GM23248 (cell line): ENCODE measurements at regions not wholly inside any gene's neighbourhood (a gene's known extent, or its start where the extent isn't known, plus 50 kb on each side); places are given as distances from the start of the nearest gene placed in this dataset.

Experiments
- DNase-seq: peaks from one replicate; pipeline ENCODE4 v3.0.0-alpha.2; 2015
- H2AFZ ChIP-seq: fragments of 200-600 bp; sonication (generic); 2 replicates; pipeline ENCODE4 v1.6.1; 2016; ENCODE audit warnings: antibody characterized with exemption
- H3F3A ChIP-seq: fragments of 200-600 bp; sonication (generic); 2 replicates; pipeline ENCODE4 v1.6.1; 2016; ENCODE audit warnings: mild to moderate bottlenecking, antibody characterized with exemption, mixed run types; ENCODE audit not compliant: insufficient read depth
- H3K27ac ChIP-seq: fragments of 200-600 bp; sonication (generic); 2 replicates; pipeline ENCODE4 v1.5.1; 2016; ENCODE audit warnings: mild to moderate bottlenecking
- H3K27me3 ChIP-seq: fragments of 200-600 bp; sonication (generic); replicated peaks from 2 replicates; pipeline ENCODE4 v1.6.1; 2016; ENCODE audit warnings: mild to moderate bottlenecking; ENCODE audit not compliant: insufficient read depth
- H3K36me3 ChIP-seq: fragments of 200-600 bp; sonication (generic); 2 replicates; pipeline ENCODE4 v1.6.1; 2016; ENCODE audit warnings: low read depth, mild to moderate bottlenecking
- H3K4me1 ChIP-seq: fragments of 200-600 bp; sonication (generic); 2 replicates; pipeline ENCODE4 v1.6.1; 2016; ENCODE audit warnings: mild to moderate bottlenecking; ENCODE audit not compliant: insufficient read depth
- H3K4me2 ChIP-seq: fragments of 200-600 bp; sonication (generic); one replicate; pipeline ENCODE4 v1.6.1; 2016; ENCODE audit warnings: mild to moderate bottlenecking; ENCODE audit not compliant: unreplicated experiment
- H3K4me3 ChIP-seq: fragments of 200-600 bp; sonication (generic); 2 replicates; pipeline ENCODE4 v1.5.1; 2016; ENCODE audit warnings: mild to moderate bottlenecking
- H3K79me2 ChIP-seq: fragments of 200-600 bp; sonication (generic); 2 replicates; pipeline ENCODE4 v1.6.1; 2016; ENCODE audit warnings: mild to moderate bottlenecking; ENCODE audit not compliant: insufficient read depth
- H3K9ac ChIP-seq: fragments of 200-600 bp; sonication (generic); 2 replicates; pipeline ENCODE4 v1.6.1; 2016; ENCODE audit warnings: mild to moderate bottlenecking
- H3K9me2 ChIP-seq: fragments of 200-600 bp; sonication (generic); 2 replicates; pipeline ENCODE4 v1.6.1; 2016; ENCODE audit warnings: mixed run types, mild to moderate bottlenecking, moderate library complexity; ENCODE audit not compliant: insufficient read depth
- H3K9me3 ChIP-seq: fragments of 200-600 bp; sonication (generic); one replicate; pipeline ENCODE4 v1.6.1; 2017; ENCODE audit warnings: low read depth
- H4K20me1 ChIP-seq: fragments of 200-600 bp; sonication (generic); 2 replicates; pipeline ENCODE4 v1.6.0; 2016; ENCODE audit not compliant: insufficient read depth
- EZH2 ChIP-seq: fragments of 200-600 bp; sonication (generic); IDR thresholded peaks from 2 replicates; pipeline ENCODE4 v1.6.1; 2018; ENCODE audit warnings: antibody characterized with exemption, mild to moderate bottlenecking; ENCODE audit not compliant: insufficient read depth, poor library complexity, severe bottlenecking
- EZH2phosphoT487 ChIP-seq: fragments of 200-600 bp; sonication (generic); IDR thresholded peaks from 2 replicates; pipeline ENCODE4 v1.6.1; 2018; ENCODE audit warnings: antibody characterized with exemption, moderate library complexity, mild to moderate bottlenecking, low read depth; ENCODE audit not compliant: insufficient read depth
- WGBS, 2 experiments: methylation state at CpG; one replicate each; pipeline ENCODE4 v1.1.6; 2015 to 2017; ENCODE audit warnings: low lambda C conversion rate in 2 of 2, low coverage in 1 of 2; ENCODE audit errors: missing lambda C conversion rate in 2 of 2; 5-methylcytosine and 5-hydroxymethylcytosine counted together
- in situ Hi-C: fragments of 300-500 bp; cut with MboI; formaldehyde crosslinking; loops from 2 replicates; pipeline ENCODE4 v1.15.0; 2020

GRCh38 chr16:55035029-55035428 lies 104.4 kb downstream of the IRX5 start:
- TF ChIP-seq EZH2 (no peak), EZH2phosphoT487 (no peak)
- in situ Hi-C loops: no loop called here

GRCh38 chr16:55035956-55036355 lies 105.3 kb downstream of the IRX5 start:
- 5 to 13% methylated on average over 4 of the region's 4 CpGs for WGBS, 2 experiments
- Histone ChIP-seq H4K20me1 (no peaks in the 10 kb centered on the region), H3K27ac (no peak overlapping the region), H3K4me1 (0 out of 2 replicates have a peak, but pooled peaks cover 5% of the 10 kb centered on the region), H3F3A (no peaks in the 10 kb centered on the region; the same call in 1 of the 2 replicates), H3K4me2 (no peak overlapping the region), H3K36me3 (no peaks in the 10 kb centered on the region), H3K9me3 (no peaks in the 10 kb centered on the region), H3K9me2 (no peaks in the 10 kb centered on the region), H2AFZ (no peak overlapping the region), H3K4me3 (no peak overlapping the region), H3K79me2 (no peaks in the 10 kb centered on the region), H3K27me3 (no peaks in the 10 kb centered on the region; the same call in 1 of the 2 replicates), H3K9ac (no peak overlapping the region)
- DNase-seq: peak; percentile 63
- in situ Hi-C loops: no loop called here
- TF ChIP-seq EZH2: no peak
- no peak for TF ChIP-seq EZH2phosphoT487

More at GRCh38 chr16:55035029-55035428, 104.4 kb downstream of the IRX5 start:
- Histone ChIP-seq H3K27me3 (no peaks in the 10 kb centered on the region), H3K4me2 (no peak overlapping the region), H3K36me3 (no peaks in the 10 kb centered on the region), H3K4me3 (no peak overlapping the region), H4K20me1 (no peaks in the 10 kb centered on the region), H3K9ac (no peak overlapping the region), H3K27ac (no peak overlapping the region), H2AFZ (no peak overlapping the region), H3K79me2 (no peaks in the 10 kb centered on the region), H3K4me1 (0 out of 2 replicates have a peak, but pooled peaks cover 5% of the 10 kb centered on the region), H3F3A (no peaks in the 10 kb centered on the region; the same call in 1 of the 2 replicates), H3K9me3 (no peaks in the 10 kb centered on the region), H3K9me2 (no peaks in the 10 kb centered on the region)
- DNase-seq: peak; percentile 33
- 42 to 48% methylated on average over 9 of the region's 9 CpGs for WGBS, 2 experiments

- H2AFZ ChIP-seq: no peak overlapping the region
- no peaks in the 10 kb centered on the region; the same call in 1 of the 2 replicates for H3F3A ChIP-seq
- H3K4me1 ChIP-seq: 0 out of 2 replicates have a peak, but pooled peaks cover 5% of the 10 kb centered on the region
- TF ChIP-seq EZH2 (no peak), EZH2phosphoT487 (no peak)
- H3K9me3 ChIP-seq: no peaks in the 10 kb centered on the region
- no peaks in the 10 kb centered on the region for H4K20me1 ChIP-seq
- H3K9me2 ChIP-seq: no peaks in the 10 kb centered on the region
- DNase-seq: no peak
- no peaks in the 10 kb centered on the region for H3K79me2 ChIP-seq
- WGBS, 2 experiments: 45 to 52% methylated on average over 14 of the region's 14 CpGs
- H3K36me3 ChIP-seq: no peaks in the 10 kb centered on the region
- no peak overlapping the region for H3K27ac ChIP-seq
- no peaks in the 10 kb centered on the region; the same call in 1 of the 2 replicates for H3K27me3 ChIP-seq
- no peak overlapping the region for H3K4me2 ChIP-seq
- in situ Hi-C loops: no loop called here
- no peak overlapping the region for H3K4me3 ChIP-seq
- H3K9ac ChIP-seq: no peak overlapping the region
These were observed 105.7 kb downstream of the IRX5 start for GRCh38 chr16:55036371-55036821.

- Histone ChIP-seq H3K36me3 (no peaks in the 10 kb centered on the region), H3F3A (no peaks in the 10 kb centered on the region; the same call in 1 of the 2 replicates), H3K4me2 (no peak overlapping the region), H3K9ac (no peak overlapping the region), H3K27me3 (no peaks in the 10 kb centered on the region; the same call in 1 of the 2 replicates), H2AFZ (no peak overlapping the region), H3K4me3 (no peak overlapping the region), H3K9me2 (no peaks in the 10 kb centered on the region), H3K27ac (no peak overlapping the region), H4K20me1 (no peaks in the 10 kb centered on the region), H3K4me1 (0 out of 2 replicates have a peak, but pooled peaks cover 5% of the 10 kb centered on the region), H3K79me2 (no peaks in the 10 kb centered on the region), H3K9me3 (no peaks in the 10 kb centered on the region)
- no peak for DNase-seq
- TF ChIP-seq EZH2phosphoT487 (no peak), EZH2 (no peak)
- in situ Hi-C loops: no loop called here
- WGBS, 2 experiments: 88 to 93% methylated on average over 4 of the region's 4 CpGs
These were observed 106.4 kb downstream of the IRX5 start for GRCh38 chr16:55037046-55037445.
